ENCODE measurements at regions not wholly inside any gene's neighbourhood (a gene's known extent, or its start where the extent isn't known, plus 50 kb on each side); places are given as distances from the start of the nearest gene placed in this dataset.

GRCh38 chr1:232682248-232682647, 52.3 kb upstream of the SIPA1L2 start:
- ATAC-seq (replicated peaks in 1 of 4) (no peak), DNase-seq (no peak)
- CTCF ChIA-PET = no interaction called here
- Mint-ChIP-seq H3K4me1 (no peaks in the 10 kb centered on the region), H3K4me3 (no peak overlapping the region), H3K36me3 (no peaks in the 10 kb centered on the region), H3K9me3 (no peaks in the 10 kb centered on the region), H3K27me3 (peaks cover 0 to 4% of the 10 kb centered on the region in 2 donors), H3K27ac (no peak overlapping the region)
- no peaks in the 10 kb centered on the region for H3K4me1 ChIP-seq (ENCODE audit: control insufficient read depth in 1 of 2, extremely low read depth in 1 of 2, insufficient read depth in 2 of 2, low read length in 2 of 2)
- H3K9me3 ChIP-seq = no peaks in the 10 kb centered on the region
- no peak overlapping the region for H3K27ac ChIP-seq (ENCODE audit: low read length)
- H3K27me3 ChIP-seq (replicated peaks in 1 of 2; ENCODE audit: control insufficient read depth in 2 of 2, extremely low read depth in 1 of 2, insufficient read depth in 2 of 2, low read length in 1 of 2) = peaks cover 0 to 8% of the 10 kb centered on the region in 2 experiments
- 92% methylated on average over 2 of the region's 4 CpGs for WGBS (ENCODE audit: insufficient coverage)
- POLR2A ChIA-PET = no interaction called here
- H3K4me3 ChIP-seq (ENCODE audit: control insufficient read depth in 1 of 2, extremely low read depth in 1 of 2, low read length in 1 of 2) = no peak overlapping the region
- H3K36me3 ChIP-seq (ENCODE audit: control insufficient read depth in 2 of 2, extremely low read depth in 1 of 2, insufficient read depth in 1 of 2, low read length in 1 of 2) = no peaks in the 10 kb centered on the region

DNA sequence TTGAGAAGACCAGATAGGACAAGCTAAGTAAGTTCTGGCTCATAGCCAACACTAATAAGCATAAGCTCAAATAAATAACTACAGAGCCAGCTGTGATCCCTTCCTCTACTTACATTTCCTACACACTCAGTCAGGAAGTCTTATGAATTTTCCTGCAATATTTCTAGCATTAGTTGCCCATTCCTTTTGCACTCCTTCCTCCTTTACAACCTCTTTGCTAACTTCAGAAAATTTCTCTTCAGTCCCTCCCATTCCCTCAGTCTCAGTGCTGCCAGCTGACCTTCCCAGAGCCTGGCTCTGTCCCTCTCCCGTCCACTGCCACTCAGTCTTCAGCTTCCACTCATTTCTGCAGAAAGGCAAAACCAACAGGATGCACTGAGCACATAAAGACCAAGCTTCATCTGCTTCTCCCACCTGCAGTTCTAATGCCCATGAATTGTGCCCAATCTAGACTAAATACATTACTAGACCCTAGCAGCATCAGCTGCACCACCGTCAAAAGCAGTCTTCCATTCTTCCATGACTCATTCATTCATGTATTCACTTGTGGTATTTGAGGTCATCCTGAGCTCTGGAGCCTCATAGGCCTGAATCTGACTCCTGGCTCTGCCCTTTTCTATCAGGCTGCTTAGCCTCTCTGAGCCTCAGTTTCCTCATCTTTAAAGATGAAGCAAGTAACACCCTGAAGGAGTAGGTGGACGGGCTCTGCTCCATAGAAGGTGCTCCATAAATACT, 54.6 kb upstream of the SIPA1L2 start:
- 74% methylated on average over 3 of the region's 3 CpGs for WGBS (ENCODE audit: insufficient coverage)

GRCh38 chr1:232686346-232686745, 56.4 kb upstream of the SIPA1L2 start:
- Histone ChIP-seq H3K4me1 (ENCODE audit: control insufficient read depth in 1 of 2, extremely low read depth in 1 of 2, insufficient read depth in 2 of 2, low read length in 2 of 2) (no peaks in the 10 kb centered on the region), H3K9me3 (no peaks in the 10 kb centered on the region), H3K27ac (ENCODE audit: low read length) (no peak overlapping the region), H3K4me3 (ENCODE audit: control insufficient read depth in 1 of 2, extremely low read depth in 1 of 2, low read length in 1 of 2) (no peak overlapping the region), H3K27me3 (replicated peaks in 1 of 2; ENCODE audit: control insufficient read depth in 2 of 2, extremely low read depth in 1 of 2, insufficient read depth in 2 of 2, low read length in 1 of 2) (peaks cover 0 to 4% of the 10 kb centered on the region in 2 experiments), H3K36me3 (ENCODE audit: control insufficient read depth in 2 of 2, extremely low read depth in 1 of 2, insufficient read depth in 1 of 2, low read length in 1 of 2) (no peaks in the 10 kb centered on the region)
- DNase-seq (no peak), ATAC-seq (replicated peaks in 1 of 4) (no peak)
- Mint-ChIP-seq H3K4me1 (no peaks in the 10 kb centered on the region), H3K36me3 (no peaks in the 10 kb centered on the region), H3K9me3 (no peaks in the 10 kb centered on the region), H3K27me3 (peaks cover 0 to 5% of the 10 kb centered on the region in 2 donors), H3K27ac (no peak overlapping the region), H3K4me3 (no peak overlapping the region)
- ChIA-PET CTCF (interaction anchor here in 1 of 2 donors (0.5 kb wide), 1 partner anchor 849 kb away, joined by 3 read pairs; no protein-coding TSS in a partner anchor), POLR2A (no interaction called here)
- WGBS (ENCODE audit: insufficient coverage) = 64% methylated on average over 3 of the region's 4 CpGs

More for the DNA sequence above, 54.6 kb upstream of the SIPA1L2 start:
- Histone ChIP-seq H3K9me3 (no peaks in the 10 kb centered on the region), H3K4me1 (ENCODE audit: control insufficient read depth in 1 of 2, extremely low read depth in 1 of 2, insufficient read depth in 2 of 2, low read length in 2 of 2) (no peaks in the 10 kb centered on the region), H3K27me3 (replicated peaks in 1 of 2; ENCODE audit: control insufficient read depth in 2 of 2, extremely low read depth in 1 of 2, insufficient read depth in 2 of 2, low read length in 1 of 2) (peaks cover 0 to 2% of the 10 kb centered on the region in 2 experiments), H3K36me3 (ENCODE audit: control insufficient read depth in 2 of 2, extremely low read depth in 1 of 2, insufficient read depth in 1 of 2, low read length in 1 of 2) (no peaks in the 10 kb centered on the region), H3K27ac (ENCODE audit: low read length) (no peak overlapping the region), H3K4me3 (ENCODE audit: control insufficient read depth in 1 of 2, extremely low read depth in 1 of 2, low read length in 1 of 2) (no peak overlapping the region)
- H3K27me3 Mint-ChIP-seq = peaks cover 0 to 4% of the 10 kb centered on the region in 2 donors
- ChIA-PET CTCF (no interaction called here), POLR2A (no interaction called here)
- H3K27ac Mint-ChIP-seq = no peak overlapping the region
- no peaks in the 10 kb centered on the region for H3K4me1 Mint-ChIP-seq
- DNase-seq (no peak), ATAC-seq (replicated peaks in 1 of 4) (no peak)
- no peak overlapping the region for H3K4me3 Mint-ChIP-seq
- H3K36me3 Mint-ChIP-seq = no peaks in the 10 kb centered on the region
- no peaks in the 10 kb centered on the region for H3K9me3 Mint-ChIP-seq

GRCh38 chr1:232687304-232687703, 57.4 kb upstream of the SIPA1L2 start:
- Mint-ChIP-seq H3K9me3 (no peaks in the 10 kb centered on the region), H3K4me3 (no peak overlapping the region), H3K27ac (no peak overlapping the region), H3K27me3 (peaks cover 2 to 9% of the 10 kb centered on the region in 2 donors), H3K4me1 (no peaks in the 10 kb centered on the region), H3K36me3 (no peaks in the 10 kb centered on the region)
- DNase-seq = no peak
- H3K27ac ChIP-seq (ENCODE audit: low read length) = no peak overlapping the region
- POLR2A ChIA-PET = interaction anchor here in 1 of 2 donors (1.2 kb wide), 1 partner anchor 17 kb away, joined by 3 read pairs; no protein-coding TSS in a partner anchor
- H3K27me3 ChIP-seq (replicated peaks in 1 of 2; ENCODE audit: control insufficient read depth in 2 of 2, extremely low read depth in 1 of 2, insufficient read depth in 2 of 2, low read length in 1 of 2) = peaks cover 0 to 3% of the 10 kb centered on the region in 2 experiments
- H3K4me3 ChIP-seq (ENCODE audit: control insufficient read depth in 1 of 2, extremely low read depth in 1 of 2, low read length in 1 of 2) = no peak overlapping the region
- H3K36me3 ChIP-seq (ENCODE audit: control insufficient read depth in 2 of 2, extremely low read depth in 1 of 2, insufficient read depth in 1 of 2, low read length in 1 of 2) = no peaks in the 10 kb centered on the region
- no peak for ATAC-seq (replicated peaks in 1 of 4)
- CTCF ChIA-PET = no interaction called here
- no peaks in the 10 kb centered on the region for H3K9me3 ChIP-seq
- WGBS (ENCODE audit: insufficient coverage) = 93% methylated on average over 5 of the region's 6 CpGs
- no peaks in the 10 kb centered on the region for H3K4me1 ChIP-seq (ENCODE audit: control insufficient read depth in 1 of 2, extremely low read depth in 1 of 2, insufficient read depth in 2 of 2, low read length in 2 of 2)

GRCh38 chr1:232687728-232688127, 57.8 kb upstream of the SIPA1L2 start:
- H3K27ac ChIP-seq (ENCODE audit: low read length) = no peak overlapping the region
- no peaks in the 10 kb centered on the region for H3K4me1 ChIP-seq (ENCODE audit: control insufficient read depth in 1 of 2, extremely low read depth in 1 of 2, insufficient read depth in 2 of 2, low read length in 2 of 2)
- DNase-seq (no peak), ATAC-seq (replicated peaks in 1 of 4) (no peak)
- 100% methylated on average over 3 of the region's 5 CpGs for WGBS (ENCODE audit: insufficient coverage)
- H3K36me3 Mint-ChIP-seq = no peaks in the 10 kb centered on the region
- H3K36me3 ChIP-seq (ENCODE audit: control insufficient read depth in 2 of 2, extremely low read depth in 1 of 2, insufficient read depth in 1 of 2, low read length in 1 of 2) = no peaks in the 10 kb centered on the region
- peaks cover 0 to 3% of the 10 kb centered on the region in 2 experiments for H3K27me3 ChIP-seq (replicated peaks in 1 of 2; ENCODE audit: control insufficient read depth in 2 of 2, extremely low read depth in 1 of 2, insufficient read depth in 2 of 2, low read length in 1 of 2)
- no peaks in the 10 kb centered on the region for H3K9me3 ChIP-seq
- no peak overlapping the region for H3K27ac Mint-ChIP-seq
- ChIA-PET CTCF (no interaction called here), POLR2A (interaction anchor here in 1 of 2 donors (1.2 kb wide), 1 partner anchor 18 kb away, joined by 3 read pairs; no protein-coding TSS in a partner anchor)
- no peaks in the 10 kb centered on the region for H3K4me1 Mint-ChIP-seq
- H3K4me3 ChIP-seq (ENCODE audit: control insufficient read depth in 1 of 2, extremely low read depth in 1 of 2, low read length in 1 of 2) = no peak overlapping the region
- no peaks in the 10 kb centered on the region for H3K9me3 Mint-ChIP-seq
- peaks cover 4 to 9% of the 10 kb centered on the region in 2 donors for H3K27me3 Mint-ChIP-seq
- no peak overlapping the region for H3K4me3 Mint-ChIP-seq

DNA sequence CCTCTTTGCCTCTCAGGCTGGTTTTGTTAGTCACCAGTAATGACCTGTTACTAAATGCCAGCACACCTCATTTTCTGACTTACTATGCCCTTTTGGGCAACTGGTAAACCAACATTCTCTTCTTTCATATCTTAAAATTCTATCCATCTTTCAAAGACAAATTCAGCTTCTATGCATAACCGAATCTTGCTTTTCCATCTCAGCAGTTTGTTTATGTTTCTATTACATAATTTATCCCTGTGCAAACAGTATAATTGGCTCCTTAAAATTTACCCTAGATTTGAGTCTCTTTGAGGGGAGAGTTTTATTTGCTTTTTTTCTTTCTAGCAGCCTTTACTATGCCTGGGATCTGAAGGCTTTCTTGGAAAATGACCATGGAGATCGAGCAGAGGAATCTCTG, 58.5 kb upstream of the SIPA1L2 start:
- Histone ChIP-seq H3K9me3 (no peaks in the 10 kb centered on the region), H3K36me3 (ENCODE audit: control insufficient read depth in 2 of 2, extremely low read depth in 1 of 2, insufficient read depth in 1 of 2, low read length in 1 of 2) (no peaks in the 10 kb centered on the region), H3K4me3 (ENCODE audit: control insufficient read depth in 1 of 2, extremely low read depth in 1 of 2, low read length in 1 of 2) (no peak overlapping the region), H3K27ac (ENCODE audit: low read length) (no peak overlapping the region), H3K27me3 (replicated peaks in 1 of 2; ENCODE audit: control insufficient read depth in 2 of 2, extremely low read depth in 1 of 2, insufficient read depth in 2 of 2, low read length in 1 of 2) (peaks cover 0 to 3% of the 10 kb centered on the region in 2 experiments), H3K4me1 (ENCODE audit: control insufficient read depth in 1 of 2, extremely low read depth in 1 of 2, insufficient read depth in 2 of 2, low read length in 2 of 2) (no peaks in the 10 kb centered on the region)
- Mint-ChIP-seq H3K9me3 (no peaks in the 10 kb centered on the region), H3K27ac (no peak overlapping the region), H3K36me3 (no peaks in the 10 kb centered on the region), H3K4me3 (no peak overlapping the region), H3K4me1 (no peaks in the 10 kb centered on the region), H3K27me3 (peaks cover 9 to 13% of the 10 kb centered on the region in 2 donors)
- CTCF ChIA-PET = no interaction called here
- WGBS (ENCODE audit: insufficient coverage) = 20% methylated on average over 1 of the region's 2 CpGs
- POLR2A ChIA-PET = interaction anchor here in 1 of 2 donors (1.2 kb wide), 1 partner anchor 18 kb away, joined by 3 read pairs; no protein-coding TSS in a partner anchor
- ATAC-seq (replicated peaks in 1 of 4) = no peak
- no peak for DNase-seq

Data from T-cell (primary cell).